Nephron progenitor cell (in vitro differentiated cells): ENCODE measurements at regions not wholly inside any gene's neighbourhood (a gene's known extent, or its start where the extent isn't known, plus 50 kb on each side); places are given as distances from the start of the nearest gene placed in this dataset.
A peak's percentile ranks its signal among the peaks of the same experiment; 100 is the strongest.

Experiments used
- DNase-seq: peaks from one replicate; pipeline ENCODE4 v3.0.0; 2021
- H3K27ac Mint-ChIP-seq: 2 replicates; pipeline ENCODE4 v1.8.0; 2021; ENCODE audit warnings: mild to moderate bottlenecking, moderate library complexity, mixed read lengths
- H3K27me3 Mint-ChIP-seq: 2 replicates; pipeline ENCODE4 v1.8.0; 2021; ENCODE audit warnings: mild to moderate bottlenecking, low read depth, mixed read lengths; ENCODE audit not compliant: poor library complexity
- H3K36me3 Mint-ChIP-seq: 2 replicates; pipeline ENCODE4 v1.8.0; 2021; ENCODE audit warnings: low read depth, mixed read lengths
- H3K4me1 Mint-ChIP-seq: 2 replicates; pipeline ENCODE4 v1.8.0; 2021; ENCODE audit warnings: mixed read lengths
- H3K4me3 Mint-ChIP-seq: 2 replicates; pipeline ENCODE4 v1.8.0; 2021; ENCODE audit warnings: mild to moderate bottlenecking, moderate library complexity, mixed read lengths
- H3K9me3 Mint-ChIP-seq: 2 replicates; pipeline ENCODE4 v1.8.0; 2021; ENCODE audit warnings: mild to moderate bottlenecking, moderate library complexity, mixed read lengths
- TF ChIP-seq, protein P1 (sequence below): fragments of 200-600 bp; sonication (generic); IDR thresholded peaks from 2 replicates; pipeline ENCODE4 v1.5.0; 2021; ENCODE audit warnings: antibody characterized with exemption

DNA sequence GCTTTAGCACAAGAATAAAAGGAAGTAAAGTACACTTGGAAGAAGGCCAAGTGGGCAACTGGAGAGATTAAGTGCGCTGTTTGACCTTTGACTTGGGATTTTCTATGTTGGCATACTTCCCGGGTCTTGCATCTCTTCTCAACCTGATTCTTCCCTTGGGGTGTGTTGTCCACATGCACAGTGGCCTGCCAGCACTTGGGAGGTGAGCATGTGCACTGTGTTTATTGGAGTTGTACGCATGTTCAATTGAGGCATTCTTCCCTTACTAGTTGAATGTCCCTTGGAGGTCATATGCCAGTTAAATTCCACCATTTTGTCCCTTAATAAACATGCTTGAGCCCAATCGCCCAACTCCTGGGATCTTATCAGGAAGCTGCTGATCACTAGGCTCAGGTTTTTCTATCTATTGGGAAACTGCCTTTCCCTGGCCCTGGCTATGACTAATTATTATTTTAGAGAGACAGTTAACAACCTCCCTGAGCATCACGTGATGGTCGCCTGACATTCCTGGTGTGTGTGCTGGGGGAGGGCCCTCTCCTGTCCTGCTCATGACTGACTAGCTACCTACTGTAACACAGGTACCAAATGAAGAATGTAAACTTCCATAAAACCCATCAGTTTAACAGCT is 62.5 kb upstream of the RAPGEF4 start:
- H3K36me3 Mint-ChIP-seq, result peaks cover 19% of the 10 kb centered on the region
- H3K9me3 Mint-ChIP-seq, result peaks cover 16% of the 10 kb centered on the region
- H3K4me1 Mint-ChIP-seq, result no peaks in the 10 kb centered on the region
- no peak for DNase-seq
- TF ChIP-seq, protein P1, sequence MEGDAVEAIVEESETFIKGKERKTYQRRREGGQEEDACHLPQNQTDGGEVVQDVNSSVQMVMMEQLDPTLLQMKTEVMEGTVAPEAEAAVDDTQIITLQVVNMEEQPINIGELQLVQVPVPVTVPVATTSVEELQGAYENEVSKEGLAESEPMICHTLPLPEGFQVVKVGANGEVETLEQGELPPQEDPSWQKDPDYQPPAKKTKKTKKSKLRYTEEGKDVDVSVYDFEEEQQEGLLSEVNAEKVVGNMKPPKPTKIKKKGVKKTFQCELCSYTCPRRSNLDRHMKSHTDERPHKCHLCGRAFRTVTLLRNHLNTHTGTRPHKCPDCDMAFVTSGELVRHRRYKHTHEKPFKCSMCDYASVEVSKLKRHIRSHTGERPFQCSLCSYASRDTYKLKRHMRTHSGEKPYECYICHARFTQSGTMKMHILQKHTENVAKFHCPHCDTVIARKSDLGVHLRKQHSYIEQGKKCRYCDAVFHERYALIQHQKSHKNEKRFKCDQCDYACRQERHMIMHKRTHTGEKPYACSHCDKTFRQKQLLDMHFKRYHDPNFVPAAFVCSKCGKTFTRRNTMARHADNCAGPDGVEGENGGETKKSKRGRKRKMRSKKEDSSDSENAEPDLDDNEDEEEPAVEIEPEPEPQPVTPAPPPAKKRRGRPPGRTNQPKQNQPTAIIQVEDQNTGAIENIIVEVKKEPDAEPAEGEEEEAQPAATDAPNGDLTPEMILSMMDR, result no peak
- no peak overlapping the region for H3K4me3 Mint-ChIP-seq
- no peak overlapping the region for H3K27ac Mint-ChIP-seq
- H3K27me3 Mint-ChIP-seq, result peaks cover 4% of the 10 kb centered on the region

- Mint-ChIP-seq H3K27ac (no peak overlapping the region), H3K9me3 (peaks cover 16% of the 10 kb centered on the region), H3K4me3 (no peak overlapping the region), H3K27me3 (peaks cover 4% of the 10 kb centered on the region), H3K36me3 (peaks cover 19% of the 10 kb centered on the region), H3K4me1 (no peaks in the 10 kb centered on the region)
- TF ChIP-seq, protein P1, result peak; percentile 61
- peak; percentile 59 for DNase-seq
Measured at GRCh38 chr2:172674034-172674967, 61.3 kb upstream of the RAPGEF4 start.

DNA sequence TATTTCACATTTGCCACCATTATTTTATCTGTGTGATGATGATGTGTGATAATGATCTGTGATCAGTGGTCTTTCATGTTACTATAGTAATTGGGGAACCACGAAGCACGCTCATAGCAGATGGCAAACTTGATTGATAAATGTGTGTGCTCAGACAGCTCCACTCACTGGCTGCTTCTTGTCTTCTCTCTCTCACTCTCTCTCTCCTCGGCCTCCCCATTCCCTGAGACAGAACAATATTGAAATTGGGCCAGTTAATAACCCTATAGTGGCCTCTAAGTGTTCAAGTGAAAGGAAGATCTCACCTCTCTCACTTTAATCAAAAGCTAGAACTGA is 60.7 kb upstream of the RAPGEF4 start:
- Mint-ChIP-seq H3K9me3 (peaks cover 16% of the 10 kb centered on the region), H3K4me3 (no peak overlapping the region), H3K36me3 (peaks cover 19% of the 10 kb centered on the region), H3K4me1 (no peaks in the 10 kb centered on the region), H3K27ac (no peak overlapping the region), H3K27me3 (peaks cover 4% of the 10 kb centered on the region)
- no peak for DNase-seq
- TF ChIP-seq, protein P1, result no peak

DNA sequence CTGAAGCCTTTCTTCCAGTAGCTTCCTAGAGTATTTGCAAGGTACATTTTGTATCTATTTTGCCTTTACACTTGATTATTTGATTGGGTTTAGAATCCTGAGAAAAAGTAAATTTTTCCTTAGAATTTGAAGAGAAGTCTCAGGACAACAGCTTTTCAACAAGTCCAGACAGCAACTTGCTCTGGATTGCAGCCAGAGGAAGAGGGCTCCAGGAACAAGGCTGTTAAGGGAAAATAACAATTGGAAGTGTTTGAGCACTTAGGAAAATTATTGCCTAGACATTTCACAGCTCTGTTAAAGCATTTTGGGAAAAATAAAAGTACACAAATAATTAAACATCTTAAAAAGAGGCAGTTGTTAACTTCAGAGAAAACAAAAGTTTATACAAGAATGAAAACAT is 58.3 kb upstream of the RAPGEF4 start:
- Mint-ChIP-seq H3K36me3 (peaks cover 26% of the 10 kb centered on the region), H3K4me3 (no peak overlapping the region), H3K27ac (no peak overlapping the region), H3K4me1 (no peaks in the 10 kb centered on the region), H3K27me3 (peaks cover 4% of the 10 kb centered on the region), H3K9me3 (peaks cover 25% of the 10 kb centered on the region)
- DNase-seq, result no peak
- TF ChIP-seq, protein P1, result no peak

- H3K4me1 Mint-ChIP-seq, result no peaks in the 10 kb centered on the region
Measured at GRCh38 chr2:172680436-172681068, 55.1 kb upstream of the RAPGEF4 start.

More at GRCh38 chr2:172680436-172681068, 55.1 kb upstream of the RAPGEF4 start:
- TF ChIP-seq, protein P1, result no peak
- no peak overlapping the region for H3K27ac Mint-ChIP-seq
- no peak for DNase-seq
- peaks cover 29% of the 10 kb centered on the region for H3K9me3 Mint-ChIP-seq
- H3K36me3 Mint-ChIP-seq, result peaks cover 30% of the 10 kb centered on the region
- H3K4me3 Mint-ChIP-seq, result no peak overlapping the region
- peaks cover 7% of the 10 kb centered on the region for H3K27me3 Mint-ChIP-seq
